ENCODE measurements at regions not wholly inside any gene's neighbourhood (a gene's known extent, or its start where the extent isn't known, plus 50 kb on each side); places are given as distances from the start of the nearest gene placed in this dataset.

DNA sequence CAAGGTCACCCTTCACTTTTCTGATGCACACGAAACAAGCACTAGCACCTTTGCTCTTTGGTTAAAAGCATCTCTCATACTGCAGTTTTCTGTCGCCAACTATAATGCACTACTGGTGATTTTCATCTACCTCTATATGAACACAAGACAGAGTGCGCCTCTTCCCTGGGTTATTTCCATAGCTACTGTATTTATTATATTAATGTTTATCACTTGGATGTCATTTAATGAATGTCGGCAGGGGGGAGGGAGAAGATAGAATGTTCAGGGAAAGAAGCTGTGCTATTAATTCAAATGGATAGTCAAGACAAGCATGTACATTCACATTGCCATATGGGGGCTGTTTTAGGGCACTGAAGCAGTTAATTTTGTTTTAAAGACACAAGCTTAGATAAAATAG lies 174.1 kb upstream of the SAMSN1 start:
- Histone ChIP-seq H3K27ac (ENCODE audit: insufficient read length, low read depth, low read length) (no peak overlapping the region), H3K79me1 (ENCODE audit: insufficient read depth, low read depth, low read length, poor library complexity, severe bottlenecking) (no peaks in the 10 kb centered on the region), H3K18ac (ENCODE audit: insufficient read length, low read depth, low read length) (no peak overlapping the region), H2AK5ac (ENCODE audit: insufficient read length, low read length) (no peak overlapping the region), H3K9me3 (ENCODE audit: control insufficient read depth, low read depth, low read length) (no peaks in the 10 kb centered on the region), H3K4me1 (ENCODE audit: insufficient read depth, low read length) (no peaks in the 10 kb centered on the region), H2AFZ (ENCODE audit: low read length) (no peak overlapping the region), H4K5ac (ENCODE audit: insufficient read length, low read depth, low read length) (no peak overlapping the region), H3K79me2 (ENCODE audit: insufficient read depth, low read length) (no peaks in the 10 kb centered on the region), H2BK20ac (ENCODE audit: low read depth, low read length, poor library complexity, severe bottlenecking) (no peak overlapping the region), H2BK5ac (ENCODE audit: insufficient read length, low read length) (no peak overlapping the region), H2BK15ac (ENCODE audit: low read depth, low read length) (no peak overlapping the region), H4K20me1 (ENCODE audit: control insufficient read depth, insufficient read depth, insufficient read length) (no peaks in the 10 kb centered on the region), H3K4me2 (ENCODE audit: insufficient read depth, insufficient read length, low read length) (no peak overlapping the region), H3K9ac (ENCODE audit: extremely low read depth, insufficient read length, low read length) (no peak overlapping the region), H3K23ac (ENCODE audit: insufficient read length, low read depth, low read length) (no peak overlapping the region), H3T11ph (ENCODE audit: low read length) (no peak overlapping the region), H3K14ac (ENCODE audit: insufficient read depth, low read length) (no peak overlapping the region), H4K8ac (replicated peaks; ENCODE audit: insufficient read length, low read depth, low read length) (no peak overlapping the region), H3K27me3 (ENCODE audit: insufficient read depth, low read length) (no peaks in the 10 kb centered on the region; the same call in 1 of the 2 replicates), H3K23me2 (ENCODE audit: insufficient read length, low read depth, low read length, poor library complexity, severe bottlenecking) (no peaks in the 10 kb centered on the region), H2BK12ac (ENCODE audit: insufficient read length, low read depth, low read length) (no peak overlapping the region), H4K91ac (ENCODE audit: insufficient read length, low read depth, low read length) (no peak overlapping the region), H3K4ac (ENCODE audit: low read depth, low read length) (no peak overlapping the region), H3K56ac (ENCODE audit: insufficient read length, low read depth, low read length) (no peak overlapping the region), H2BK120ac (ENCODE audit: low read depth, low read length, poor library complexity, severe bottlenecking) (no peak overlapping the region)
- peaks cover 3 to 10% of the 10 kb centered on the region in 2 experiments; a peak in 2 of 4 replicates for H3K4me1 Mint-ChIP-seq
- DNase-seq: no peak
- WGBS (ENCODE audit: extremely low coverage, insufficient read length, low lambda C conversion rate): no CpG with 5 or more reads among the region's 4 CpGs
- no peak overlapping the region for H3K4me3 Mint-ChIP-seq
- H3K27me3 Mint-ChIP-seq (ENCODE audit: low read depth): no peaks in the 10 kb centered on the region
- H3K27ac Mint-ChIP-seq: no peak overlapping the region
- TF ChIP-seq, protein P1, sequence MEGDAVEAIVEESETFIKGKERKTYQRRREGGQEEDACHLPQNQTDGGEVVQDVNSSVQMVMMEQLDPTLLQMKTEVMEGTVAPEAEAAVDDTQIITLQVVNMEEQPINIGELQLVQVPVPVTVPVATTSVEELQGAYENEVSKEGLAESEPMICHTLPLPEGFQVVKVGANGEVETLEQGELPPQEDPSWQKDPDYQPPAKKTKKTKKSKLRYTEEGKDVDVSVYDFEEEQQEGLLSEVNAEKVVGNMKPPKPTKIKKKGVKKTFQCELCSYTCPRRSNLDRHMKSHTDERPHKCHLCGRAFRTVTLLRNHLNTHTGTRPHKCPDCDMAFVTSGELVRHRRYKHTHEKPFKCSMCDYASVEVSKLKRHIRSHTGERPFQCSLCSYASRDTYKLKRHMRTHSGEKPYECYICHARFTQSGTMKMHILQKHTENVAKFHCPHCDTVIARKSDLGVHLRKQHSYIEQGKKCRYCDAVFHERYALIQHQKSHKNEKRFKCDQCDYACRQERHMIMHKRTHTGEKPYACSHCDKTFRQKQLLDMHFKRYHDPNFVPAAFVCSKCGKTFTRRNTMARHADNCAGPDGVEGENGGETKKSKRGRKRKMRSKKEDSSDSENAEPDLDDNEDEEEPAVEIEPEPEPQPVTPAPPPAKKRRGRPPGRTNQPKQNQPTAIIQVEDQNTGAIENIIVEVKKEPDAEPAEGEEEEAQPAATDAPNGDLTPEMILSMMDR (conservative IDR thresholded peaks at IDR 0.05): no peak
- H3K36me3 Mint-ChIP-seq (ENCODE audit: insufficient read depth in 1 of 3, low read depth in 3 of 3): peaks cover 0 to 5% (median 0%) of the 10 kb centered on the region in 3 experiments; a peak in 1 of 7 replicates
- H3K9me3 Mint-ChIP-seq: peaks cover 3 to 8% of the 10 kb centered on the region in 2 experiments; a peak in 1 of 5 replicates

Data from H9 (cell line).